GM21423 (cell line): ENCODE measurements at regions not wholly inside any gene's neighbourhood (a gene's known extent, or its start where the extent isn't known, plus 50 kb on each side); places are given as distances from the start of the nearest gene placed in this dataset.
A peak's percentile ranks its signal among the peaks of the same experiment; 100 is the strongest.
"Not testable (repeated sequence)": the region's sequence is repeated elsewhere in the genome, so short reads cannot be mapped to it uniquely, and the experiment has no call there.

Experiments
- ATAC-seq: cut with Tn5 transposase; IDR thresholded peaks from one replicate; pipeline ENCODE4 v1.9.1; 2021; ENCODE audit warnings: mild to moderate bottlenecking, moderate library complexity; ENCODE audit not compliant: unreplicated experiment

DNA sequence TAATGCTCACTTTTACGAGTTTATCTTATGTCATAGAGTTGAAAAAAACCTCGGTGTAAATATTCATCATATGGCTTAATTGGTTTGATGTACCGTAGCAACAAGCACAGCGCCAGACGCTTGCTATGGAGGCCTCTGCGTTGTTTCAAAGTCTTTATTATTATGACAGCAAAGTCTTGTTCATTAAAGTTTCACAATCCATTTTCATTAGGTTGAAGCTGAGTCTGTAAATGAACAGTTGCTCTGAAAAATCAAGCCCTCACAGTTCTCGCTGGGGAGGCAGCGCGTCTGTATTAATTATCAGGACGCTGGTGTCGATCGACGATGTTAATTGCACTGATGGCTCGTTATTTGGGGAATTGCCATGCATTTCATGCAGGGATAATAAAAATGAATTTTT lies 185.6 kb downstream of the INSC start:
- no peak for ATAC-seq

DNA sequence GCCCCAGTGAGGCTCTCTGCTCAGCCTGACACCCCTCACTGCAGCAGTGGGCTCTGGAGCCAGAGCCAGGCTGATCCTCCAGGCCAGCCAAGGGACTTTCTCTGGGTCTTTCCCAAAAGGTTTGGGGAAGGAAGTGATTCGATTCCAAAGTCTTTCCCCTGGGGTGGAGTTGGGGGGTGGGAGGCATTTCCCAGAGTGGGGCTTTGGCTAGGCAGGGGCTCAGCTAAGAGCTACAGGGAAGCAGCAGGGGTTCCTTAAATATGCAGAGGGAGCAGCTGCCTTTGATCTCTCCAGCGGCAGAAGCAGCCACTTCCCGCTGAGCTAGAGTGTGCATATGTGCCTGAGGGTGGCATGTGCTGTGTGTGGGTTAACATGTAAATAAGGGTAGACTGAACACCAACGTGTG lies 192.9 kb downstream of the INSC start:
- no peak for ATAC-seq

GRCh38 chr11:15308840-15309239 lies 194.1 kb downstream of the INSC start:
- no peak for ATAC-seq

GRCh38 chr11:15309296-15309695 lies 194.6 kb downstream of the INSC start:
- no peak for ATAC-seq

GRCh38 chr11:15313862-15314261 lies 199.1 kb downstream of the INSC start:
- ATAC-seq, result no peak

DNA sequence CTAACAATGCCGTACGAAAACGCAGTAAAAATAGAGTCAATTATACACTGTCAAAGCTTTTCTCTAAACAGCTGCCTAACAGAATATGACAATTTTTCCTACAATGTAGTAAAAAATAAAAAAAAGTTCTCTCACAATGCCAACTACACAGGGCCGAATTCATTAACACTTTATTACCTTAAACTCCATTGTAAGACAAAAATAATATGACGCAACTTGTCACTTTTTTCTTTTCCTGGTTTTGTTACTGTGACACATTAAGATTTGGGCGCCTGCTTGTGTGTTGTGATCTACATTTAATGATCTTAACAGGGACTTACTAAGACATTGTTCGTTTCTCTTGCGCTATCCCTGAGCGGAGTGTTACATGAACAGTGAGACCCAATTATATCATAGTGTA lies 204.1 kb downstream of the INSC start:
- ATAC-seq, result no peak

DNA sequence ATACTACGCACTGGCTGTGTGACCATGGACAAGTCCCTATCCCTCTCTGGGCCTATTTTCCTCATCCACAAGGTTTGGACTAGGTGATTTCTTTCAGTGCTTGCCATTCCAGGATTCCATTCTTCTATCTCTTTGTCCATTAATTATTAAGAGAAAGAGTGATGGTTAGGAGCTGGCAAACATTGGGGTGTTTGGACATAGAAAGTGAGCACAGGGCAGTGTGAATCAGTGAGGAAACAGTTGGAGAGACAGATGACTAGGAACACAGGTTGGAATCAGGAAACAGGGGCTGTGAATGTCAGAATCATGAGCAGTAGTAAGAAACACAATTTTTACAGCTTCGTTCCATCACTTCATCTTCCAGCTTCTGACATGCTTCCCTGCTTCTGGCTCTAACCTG lies 211.8 kb downstream of the INSC start:
- ATAC-seq, result no peak

DNA sequence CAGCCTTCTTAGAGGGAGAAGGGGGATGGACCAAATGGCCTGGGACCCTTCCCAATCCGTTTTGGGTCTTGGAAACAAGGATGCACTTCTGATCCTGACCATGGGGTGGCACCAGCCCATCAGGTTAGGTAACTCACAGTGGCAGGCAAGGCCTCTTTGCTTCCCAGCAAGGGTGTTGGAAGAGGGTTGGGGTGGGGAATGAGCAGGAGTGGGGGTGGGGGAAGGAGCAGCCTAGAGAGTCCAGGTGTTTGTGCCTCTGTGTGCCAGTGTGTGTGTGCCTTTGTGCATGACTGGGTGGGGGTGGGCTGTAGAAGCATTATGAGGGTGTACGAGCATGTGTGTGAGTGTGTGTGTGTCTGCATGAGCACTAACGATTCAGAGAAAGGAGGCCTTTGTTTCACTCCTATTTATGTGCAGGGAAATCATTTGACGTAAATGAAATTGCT lies 213.1 kb downstream of the INSC start:
- peak; percentile 48 for ATAC-seq

GRCh38 chr11:15333407-15333806 lies 218.7 kb downstream of the INSC start:
- no peak for ATAC-seq

- no peak for ATAC-seq
These were observed 220.0 kb downstream of the INSC start for GRCh38 chr11:15334766-15335165.

DNA sequence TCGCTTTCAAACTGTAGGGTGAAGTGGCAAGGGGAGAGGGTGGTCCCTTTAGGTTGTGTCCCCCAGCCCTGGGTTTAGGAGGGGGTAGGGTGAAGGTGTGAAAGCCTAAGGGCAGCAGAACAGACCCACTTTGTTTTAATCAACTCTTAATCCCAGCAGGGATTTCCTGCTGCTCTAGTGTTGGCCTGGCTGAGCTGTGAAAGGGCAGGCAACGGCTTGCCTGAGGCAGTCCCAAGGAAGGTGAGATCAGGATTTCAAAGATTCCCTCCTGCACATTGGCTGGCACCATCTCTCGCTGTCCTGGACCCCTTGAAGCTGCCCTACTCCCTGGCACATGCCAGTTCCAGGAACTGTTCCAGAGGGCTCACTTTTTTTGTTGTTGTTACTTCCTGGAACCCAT lies 221.3 kb downstream of the INSC start:
- ATAC-seq, result no peak

- no peak for ATAC-seq
These were observed 224.6 kb downstream of the INSC start for GRCh38 chr11:15339302-15339701.

GRCh38 chr11:15341587-15341986 lies 226.9 kb downstream of the INSC start:
- no peak for ATAC-seq

DNA sequence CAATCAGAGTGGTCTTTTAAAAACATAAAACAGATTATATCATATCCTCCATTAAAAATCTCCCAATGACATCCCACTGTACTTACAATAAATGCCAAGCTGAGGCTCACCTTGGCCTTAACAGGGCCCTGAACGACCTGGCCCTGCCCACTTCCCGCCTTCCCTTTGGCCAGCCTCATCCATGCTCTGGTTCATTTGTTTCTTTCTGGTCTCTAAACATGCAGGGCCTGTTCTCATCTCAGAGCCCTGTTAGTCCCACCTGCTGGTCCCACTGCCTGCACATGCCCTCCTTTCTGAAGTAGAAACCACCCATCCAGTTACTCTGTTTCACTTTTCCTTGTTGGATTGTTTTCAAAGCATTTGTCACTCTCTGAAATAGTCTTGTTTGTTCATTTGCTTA lies 227.4 kb downstream of the INSC start:
- no peak for ATAC-seq

DNA sequence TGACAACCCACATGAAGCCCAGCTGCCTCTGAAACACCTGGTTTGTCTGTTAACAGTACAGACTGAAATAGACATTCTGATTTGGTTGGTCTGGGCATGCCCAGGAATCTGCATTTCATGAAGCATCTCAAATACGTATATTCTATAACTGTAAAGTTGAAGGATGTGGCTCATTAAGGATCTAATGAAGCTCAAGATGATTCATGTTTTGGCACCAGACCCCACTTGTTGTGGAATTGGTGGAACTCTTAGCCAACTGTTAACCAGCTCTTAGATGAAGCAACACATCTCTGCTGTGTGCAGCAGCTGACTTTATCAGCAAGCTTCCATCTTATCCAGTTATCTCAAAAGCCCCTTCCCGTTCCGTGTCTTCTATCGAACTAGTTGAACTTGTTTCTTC lies 232.2 kb downstream of the INSC start:
- no peak for ATAC-seq

GRCh38 chr11:15347969-15348734 lies 233.4 kb downstream of the INSC start:
- no peak for ATAC-seq

GRCh38 chr11:15349413-15349812 lies 234.7 kb downstream of the INSC start:
- ATAC-seq, result no peak

DNA sequence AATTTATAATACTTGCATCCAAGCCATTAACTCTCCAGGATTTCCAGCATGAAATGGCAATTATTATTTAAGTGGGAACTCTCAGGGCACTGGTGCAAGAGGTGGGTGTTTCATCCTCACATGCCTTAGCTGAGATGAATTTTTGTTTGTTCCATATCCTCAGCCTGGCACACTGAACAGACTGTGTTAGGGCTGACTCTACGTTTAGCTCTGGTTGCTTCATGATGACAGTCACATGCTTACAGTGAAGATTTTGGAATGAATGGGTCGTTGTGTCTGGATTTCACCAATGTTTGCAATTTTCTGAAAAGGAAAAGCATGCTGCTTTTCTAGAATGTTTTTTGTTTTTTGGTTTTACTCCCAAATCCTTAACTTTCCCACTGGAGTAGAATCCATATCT lies 246.6 kb downstream of the INSC start:
- no peak for ATAC-seq

DNA sequence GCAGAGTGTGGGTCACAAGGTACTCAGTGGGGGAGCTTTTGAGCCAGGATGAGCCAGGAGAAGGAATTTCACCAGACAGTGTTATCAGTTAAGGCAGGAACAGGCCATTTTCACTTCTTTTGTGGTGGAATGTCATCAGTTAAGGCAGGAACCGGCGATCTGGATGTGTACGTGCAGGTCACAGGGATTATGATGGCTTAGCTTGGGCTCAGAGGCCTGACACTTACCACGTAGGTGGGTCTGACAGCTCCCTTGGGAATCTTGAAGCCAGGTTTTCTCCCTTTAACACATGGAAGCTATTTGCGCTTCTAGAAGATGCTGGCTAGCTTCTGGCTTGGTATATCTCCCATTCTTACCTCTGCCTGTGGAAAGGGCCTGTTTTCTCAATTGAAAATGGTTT lies 250.6 kb downstream of the INSC start:
- not testable (repeated sequence) for ATAC-seq

- ATAC-seq, result no peak
These were observed 253.0 kb downstream of the INSC start for GRCh38 chr11:15367695-15368094.

GRCh38 chr11:15370495-15371147 lies 255.9 kb downstream of the INSC start:
- no peak for ATAC-seq

DNA sequence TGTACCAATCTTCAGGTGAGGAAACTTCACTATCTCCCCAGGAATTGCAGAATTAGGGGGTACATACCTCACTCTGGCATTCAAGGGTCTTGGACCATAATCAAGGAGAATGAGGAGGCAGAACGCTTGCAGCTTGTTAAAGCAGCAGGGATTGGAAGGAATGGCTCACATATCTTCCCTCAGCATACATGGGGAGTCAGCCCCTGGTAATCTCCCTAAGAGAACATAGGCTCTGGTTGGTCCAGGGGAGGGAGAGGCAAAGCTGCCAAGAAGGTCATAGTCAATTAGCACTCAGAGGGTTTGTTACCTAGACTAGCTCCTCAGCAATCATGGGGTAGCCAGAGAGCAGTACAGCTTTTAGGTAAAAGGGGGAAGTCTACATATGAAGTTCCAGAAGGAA lies 256.8 kb downstream of the INSC start:
- ATAC-seq, result no peak

- ATAC-seq, result no peak
These were observed 259.7 kb downstream of the INSC start for GRCh38 chr11:15374418-15374817.
